HG02981 (cell line): ENCODE measurements at regions not wholly inside any gene's neighbourhood (a gene's known extent, or its start where the extent isn't known, plus 50 kb on each side); places are given as distances from the start of the nearest gene placed in this dataset.
A peak's percentile ranks its signal among the peaks of the same experiment; 100 is the strongest.

Experiments used
- ATAC-seq: cut with Tn5 transposase; IDR thresholded peaks from one replicate; pipeline ENCODE4 v1.9.1; 2021; ENCODE audit warnings: mild to moderate bottlenecking, moderate library complexity; ENCODE audit not compliant: unreplicated experiment

DNA sequence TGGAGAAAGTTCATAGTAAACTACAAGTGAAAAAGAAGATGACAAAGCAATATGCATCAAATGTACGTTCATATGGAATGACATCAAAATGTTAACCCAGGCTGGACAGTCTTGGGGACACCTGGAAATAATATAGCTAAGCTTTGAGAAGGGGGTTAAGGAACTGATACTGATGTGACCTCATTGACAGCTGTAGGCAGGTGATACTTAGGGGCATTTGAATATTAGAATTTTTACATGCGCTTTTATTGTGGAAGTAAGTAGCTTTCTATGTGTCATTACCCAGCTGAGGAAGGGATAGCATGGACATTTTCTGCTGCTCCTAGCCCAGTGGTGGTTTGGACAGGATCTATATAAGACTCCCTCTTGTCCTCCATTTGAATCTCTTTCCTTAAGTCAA is 299.7 kb downstream of the CWC27 start:
- ATAC-seq = peak; percentile 48

DNA sequence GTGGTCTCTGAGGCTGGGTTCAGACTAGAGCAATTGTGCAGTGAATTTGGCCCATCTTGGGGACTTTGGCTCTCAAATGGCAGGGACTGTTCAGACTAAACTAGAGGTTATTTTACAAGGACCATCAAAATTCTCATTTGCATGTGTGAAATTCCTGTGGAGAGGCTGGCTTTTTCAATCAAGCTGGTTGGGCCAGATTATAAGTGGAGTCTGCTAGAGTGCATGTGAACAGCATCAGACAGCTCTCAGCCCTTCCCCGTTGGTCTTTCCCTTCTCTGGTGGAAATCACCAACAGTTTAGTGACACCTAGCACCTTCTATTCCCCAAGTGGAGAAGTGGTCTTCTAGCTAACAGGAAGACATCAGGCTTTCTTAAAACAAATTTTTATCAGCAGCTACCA is 301.3 kb downstream of the CWC27 start:
- ATAC-seq = no peak

DNA sequence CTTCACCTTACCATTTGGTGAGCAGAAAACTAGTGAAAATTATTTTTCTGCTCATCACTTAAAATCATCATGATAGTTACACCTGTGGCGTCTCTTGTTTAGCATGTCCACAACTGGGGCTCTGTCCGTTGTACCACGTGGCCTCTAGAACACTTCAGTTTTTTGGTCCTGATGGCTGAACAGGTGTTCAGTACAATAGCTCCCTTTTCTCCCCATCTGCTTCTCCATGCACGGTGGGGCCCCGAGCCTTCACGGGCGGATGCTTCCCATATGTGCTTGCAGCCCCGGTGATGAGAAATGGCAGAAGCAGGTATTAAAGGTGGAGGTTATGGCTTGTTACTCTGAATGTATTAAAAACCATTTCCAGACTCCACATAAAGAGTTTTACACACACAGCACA is 304.1 kb downstream of the CWC27 start:
- no peak for ATAC-seq

DNA sequence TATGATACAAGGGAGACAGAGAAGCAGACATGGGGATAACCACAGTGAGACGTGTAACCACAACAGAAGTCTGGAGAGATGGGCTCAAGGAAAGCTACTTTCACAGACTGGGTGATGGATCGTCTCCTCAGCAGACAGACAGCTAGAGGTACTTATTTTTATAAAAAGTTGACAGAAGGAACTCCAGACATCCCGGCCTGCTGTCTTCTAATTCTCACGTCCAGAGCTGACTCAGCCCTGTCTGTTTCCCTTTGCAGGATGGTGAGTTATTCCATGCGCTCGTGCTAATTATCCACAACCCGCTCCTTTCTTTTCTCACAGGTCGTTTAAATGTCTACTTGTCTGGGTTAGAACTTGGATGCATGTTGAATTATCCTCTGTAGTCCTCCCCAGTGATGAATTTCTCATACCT is 304.5 kb downstream of the CWC27 start:
- no peak for ATAC-seq

DNA sequence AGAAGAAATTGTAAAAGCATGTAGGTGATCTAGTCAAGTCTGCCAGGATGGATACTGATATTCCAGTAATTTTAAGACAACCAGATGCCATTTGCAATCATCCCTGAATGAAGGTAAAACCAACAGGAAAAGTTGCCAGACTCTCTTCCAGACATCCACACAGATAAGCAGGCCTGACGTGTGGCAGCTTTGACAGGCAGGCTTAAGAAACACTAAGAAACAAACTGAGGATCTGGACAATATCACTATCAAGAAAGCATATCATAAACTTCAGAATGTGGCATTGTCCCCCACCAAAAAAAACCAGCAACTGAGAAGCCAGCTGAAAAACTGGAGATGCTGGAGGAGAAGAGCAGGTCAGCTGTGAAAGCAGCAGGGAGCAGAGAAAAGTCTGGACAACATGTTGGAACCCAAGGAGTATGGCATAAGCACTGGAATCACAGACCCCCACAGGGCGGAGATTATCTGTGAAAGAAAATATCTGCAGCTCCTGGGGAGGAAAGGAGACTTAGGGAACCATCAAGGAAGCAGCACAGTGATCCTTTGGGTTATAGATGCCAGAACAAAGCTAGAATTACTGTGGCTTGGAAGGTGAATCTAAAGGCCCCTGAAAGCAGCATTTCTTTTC is 307.0 kb downstream of the CWC27 start:
- ATAC-seq = no peak

DNA sequence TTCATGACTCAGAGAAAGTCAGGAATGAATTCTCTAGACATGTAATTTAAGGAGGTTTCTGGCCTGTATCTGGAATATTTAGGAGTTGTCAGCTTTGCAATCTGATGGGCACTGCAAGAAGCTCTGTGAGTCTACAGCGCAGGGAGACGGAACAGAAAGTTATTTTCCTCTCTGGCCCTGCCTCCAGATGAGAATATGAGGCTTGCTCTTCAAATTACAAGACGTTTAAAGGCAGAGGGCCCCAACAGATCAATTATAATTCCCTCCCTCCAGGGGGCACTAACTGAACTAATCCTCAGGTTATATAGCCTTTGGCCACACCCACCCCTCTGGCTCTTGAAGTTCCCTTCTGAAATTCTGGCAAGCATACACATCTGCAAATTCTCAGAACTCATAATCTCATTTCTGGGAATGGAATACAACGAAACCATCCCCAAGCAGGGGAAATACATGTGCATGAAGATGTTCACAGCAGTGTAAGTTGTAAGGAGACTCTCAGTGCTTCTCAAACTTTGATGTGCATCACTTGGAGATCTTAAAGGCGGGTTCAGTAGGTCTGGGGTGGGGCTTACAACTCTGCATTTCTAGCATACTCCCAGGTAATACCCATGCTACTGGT is 307.6 kb downstream of the CWC27 start:
- peak; percentile 83 for ATAC-seq

DNA sequence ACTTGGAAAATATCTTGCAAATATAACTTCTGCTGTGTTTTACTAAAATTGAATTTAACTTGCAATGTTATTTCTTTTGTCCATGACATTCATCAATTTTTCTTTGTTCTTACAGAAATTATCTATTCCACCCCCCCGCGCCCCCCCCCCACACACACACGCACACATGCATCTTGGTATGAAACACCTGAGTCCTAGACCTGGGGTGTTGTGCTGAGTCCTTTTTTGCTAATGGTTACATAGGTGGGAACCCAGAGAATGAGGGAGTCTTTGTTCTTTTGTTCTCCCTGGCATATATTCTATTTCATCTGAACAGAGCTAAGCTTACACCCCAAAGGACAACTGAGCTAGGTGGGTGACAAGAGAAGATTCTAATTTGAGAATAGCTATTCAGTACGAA is 308.9 kb downstream of the CWC27 start:
- no peak for ATAC-seq

DNA sequence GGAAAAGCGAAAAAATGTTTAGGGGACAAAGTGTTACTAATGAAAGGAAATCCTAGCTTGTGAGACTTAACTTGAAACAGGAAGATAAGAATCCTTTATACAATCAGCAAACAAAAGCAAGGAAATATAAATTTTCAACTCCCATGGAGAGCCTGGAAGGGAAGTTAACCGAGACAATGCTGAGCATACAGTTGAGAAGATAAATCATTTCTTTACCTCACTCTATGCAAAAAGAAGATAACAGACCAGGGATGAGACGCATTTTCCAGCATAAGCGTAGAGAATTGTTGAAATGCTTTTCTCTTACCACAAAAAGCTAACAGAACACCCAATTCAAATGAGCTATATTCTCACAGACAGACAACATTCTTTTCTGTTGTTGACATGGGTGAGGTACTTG is 309.6 kb downstream of the CWC27 start:
- ATAC-seq = no peak

DNA sequence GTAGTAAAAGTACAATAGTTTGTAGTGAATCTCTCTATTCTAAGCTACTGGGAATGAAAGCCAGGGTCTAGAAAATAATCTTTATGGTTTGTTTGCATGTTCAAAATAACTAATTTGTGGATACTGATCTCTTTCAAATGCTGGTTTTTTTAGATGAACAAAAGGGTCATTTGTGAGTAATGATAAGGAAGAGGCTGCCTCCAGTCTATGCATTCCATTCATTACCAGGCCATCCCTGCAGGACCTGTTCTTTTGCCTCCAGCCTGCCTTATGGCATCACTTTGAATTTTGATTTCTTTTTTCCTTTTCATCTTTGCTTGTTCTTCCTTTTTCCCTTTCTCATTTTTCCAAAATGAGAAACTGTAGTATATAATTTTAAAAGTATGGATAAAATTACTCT is 312.3 kb downstream of the CWC27 start:
- no peak for ATAC-seq

DNA sequence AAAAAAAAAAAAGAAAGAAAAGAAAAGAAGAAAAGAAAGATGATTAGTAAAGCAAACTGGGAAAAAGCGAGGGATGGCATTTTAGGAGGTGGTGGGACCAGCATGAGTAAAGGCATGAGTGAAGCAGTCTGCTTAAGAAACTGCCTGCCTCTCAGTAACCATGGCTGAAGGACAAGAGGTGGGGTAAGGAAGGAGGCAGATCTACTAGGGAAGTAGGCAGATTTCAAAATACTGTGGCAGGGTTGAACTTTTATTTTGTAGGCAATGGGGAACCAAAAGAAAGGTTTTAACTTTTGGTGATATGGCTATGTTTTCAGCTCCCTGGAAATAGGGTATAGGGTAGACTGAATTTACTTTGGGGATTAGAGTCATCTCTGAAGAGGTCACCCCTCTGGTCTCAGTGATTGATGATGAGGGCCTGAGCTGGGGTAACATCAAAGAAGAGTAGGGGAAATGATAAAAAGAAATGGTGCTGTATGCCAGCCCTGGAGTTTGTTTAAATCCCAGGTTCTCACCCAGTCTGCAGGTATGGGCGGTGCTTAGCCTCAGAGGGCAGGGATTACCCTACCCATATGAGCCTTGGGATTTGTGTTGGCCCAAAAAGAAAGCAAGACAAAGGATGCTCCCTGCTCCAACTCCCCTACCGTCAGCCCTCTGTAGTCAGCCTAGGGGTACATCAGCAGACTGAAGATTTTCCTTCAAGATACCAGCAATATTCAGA is 316.2 kb downstream of the CWC27 start:
- ATAC-seq = no peak

DNA sequence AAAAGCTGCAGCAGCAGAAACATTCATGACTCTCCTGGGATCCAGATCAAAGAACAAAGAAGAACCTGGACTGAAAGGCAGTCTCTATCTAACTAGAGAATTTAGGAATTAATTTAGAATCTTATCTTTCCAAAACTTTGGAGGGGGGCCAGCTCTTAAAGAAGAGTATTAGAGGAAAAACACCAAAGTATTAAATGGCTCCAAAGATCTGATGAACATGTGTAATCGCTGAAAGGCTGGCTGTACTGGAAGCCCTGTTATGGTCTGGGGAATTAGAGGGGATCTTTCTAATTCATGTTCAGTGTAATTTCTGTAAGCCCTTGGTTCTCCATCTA is 316.8 kb downstream of the CWC27 start:
- ATAC-seq = no peak

DNA sequence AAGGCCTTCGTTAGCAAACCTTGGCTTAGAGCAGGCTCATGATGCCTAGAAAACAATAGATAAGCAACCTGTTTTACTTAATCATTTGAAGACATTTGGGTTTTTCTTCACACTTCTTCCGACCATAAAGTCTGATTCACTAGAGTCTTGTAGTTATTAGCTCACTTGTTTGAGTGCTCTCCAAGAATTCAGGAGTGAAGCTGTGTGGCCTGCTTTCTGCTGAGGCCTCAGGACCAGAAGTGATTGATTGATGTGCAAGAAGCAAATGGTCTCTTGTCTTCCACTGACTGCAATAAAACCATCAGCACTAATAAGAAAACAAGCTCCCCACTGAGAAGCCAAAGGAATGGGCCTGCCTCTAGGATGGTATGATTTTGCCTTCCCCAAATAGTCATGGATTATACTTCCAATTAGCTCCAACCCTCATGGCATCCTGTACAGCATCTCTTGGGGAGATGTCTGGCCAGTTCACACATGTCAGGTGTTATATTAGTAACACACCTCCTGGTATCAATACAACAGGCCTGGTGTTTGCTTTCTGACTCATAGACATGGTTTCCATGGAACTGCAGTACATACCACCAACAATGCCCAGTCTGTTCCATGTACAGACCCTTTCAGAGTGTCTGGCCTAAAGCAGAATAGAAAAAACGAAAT is 317.6 kb downstream of the CWC27 start:
- ATAC-seq = no peak

DNA sequence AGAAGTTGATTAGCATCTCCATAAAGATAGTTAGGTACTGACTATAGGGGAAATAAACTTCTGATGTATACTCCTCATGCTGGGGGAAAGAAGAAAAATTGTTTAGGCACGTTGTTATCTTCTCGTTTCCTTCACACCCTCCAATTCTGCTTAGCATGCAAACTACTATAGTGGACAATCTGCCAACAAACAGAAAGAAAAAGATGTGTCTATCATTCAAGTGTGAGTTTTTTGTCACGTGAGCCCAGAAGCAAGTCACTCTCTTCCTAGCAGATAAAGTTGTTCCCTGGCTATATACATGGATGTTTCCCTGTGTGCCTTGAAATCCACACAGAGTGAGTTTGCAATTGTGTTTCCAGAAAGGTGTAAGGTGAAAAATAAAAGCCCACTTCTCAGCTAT is 318.4 kb downstream of the CWC27 start:
- ATAC-seq = no peak

DNA sequence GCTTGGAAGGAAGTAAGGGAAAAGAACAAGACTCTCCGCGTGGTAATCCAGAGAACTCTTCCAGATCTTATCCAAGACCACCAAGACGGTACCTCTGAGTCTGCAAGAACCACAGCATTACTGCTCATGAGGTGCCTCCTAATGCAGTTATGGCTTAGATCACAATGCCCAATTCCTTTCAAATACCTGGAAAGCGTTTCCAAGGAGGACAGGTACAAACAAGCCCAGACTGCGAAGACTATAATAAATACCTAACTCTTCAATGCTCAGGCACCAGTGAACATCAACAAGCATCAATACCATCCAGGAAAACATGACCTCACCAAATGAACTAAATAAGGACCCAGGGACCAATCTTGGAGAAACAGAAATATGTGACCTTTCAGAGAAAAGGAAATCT is 325.5 kb downstream of the CWC27 start:
- no peak for ATAC-seq

DNA sequence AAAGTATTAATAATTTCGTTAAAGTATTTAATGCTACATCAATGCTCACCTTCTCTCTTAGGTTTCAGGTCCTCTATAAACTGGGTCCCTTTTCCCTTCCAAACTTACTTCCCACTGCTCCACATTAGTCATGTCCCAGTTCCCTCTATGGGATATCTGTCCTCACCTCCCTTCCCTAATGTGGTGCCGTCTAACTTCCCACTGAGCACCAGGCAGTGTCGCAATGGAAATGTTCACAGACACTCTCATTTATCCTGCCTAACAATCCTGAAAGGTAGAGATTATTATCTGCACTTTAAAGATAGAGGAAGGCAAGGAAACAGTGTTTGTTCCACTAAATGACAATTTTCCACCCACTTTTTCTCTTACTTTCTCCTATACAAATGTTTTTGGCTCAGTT is 329.7 kb downstream of the CWC27 start:
- no peak for ATAC-seq
